Colonic mucosa (tissue), 4 donors: ENCODE measurements at regions not wholly inside any gene's neighbourhood (a gene's known extent, or its start where the extent isn't known, plus 50 kb on each side); places are given as distances from the start of the nearest gene placed in this dataset.

ENCODE experiments used
- DNase-seq: peaks from one replicate; pipeline ENCODE4 v3.0.0-alpha.2; 2020
- H3K27ac ChIP-seq: fragments of 200-600 bp; one replicate; pipeline ENCODE4 v1.8.0; 2021
- H3K27me3 ChIP-seq: fragments of 200-600 bp; one replicate; pipeline ENCODE4 v1.8.0; 2021
- H3K36me3 ChIP-seq: fragments of 200-600 bp; one replicate; pipeline ENCODE4 v1.8.0; 2021
- H3K4me1 ChIP-seq: fragments of 200-600 bp; one replicate; pipeline ENCODE4 v1.8.0; 2021; ENCODE audit warnings: mild to moderate bottlenecking
- H3K4me3 ChIP-seq: fragments of 200-600 bp; one replicate; pipeline ENCODE4 v1.8.0; 2021
- H3K9ac ChIP-seq, 2 donors: one replicate each; pipeline ENCODE4 v1.7.0; 2013; ENCODE audit warnings: control low read depth in 2 of 2, low read depth in 2 of 2, low read length in 2 of 2
- H3K9me3 ChIP-seq: fragments of 200-600 bp; one replicate; pipeline ENCODE4 v1.8.0; 2021
- intact Hi-C: fragments of 100-400 bp; cut with DNase I; formaldehyde crosslinking; loops from one replicate; pipeline ENCODE4 v1.14.1; 2022
- TF ChIP-seq, protein P1 (sequence below): fragments of 200-600 bp; IDR thresholded peaks from one replicate; pipeline ENCODE4 v1.8.0; 2022; ENCODE audit warnings: antibody characterized with exemption, mild to moderate bottlenecking
- donor health status: healthy.
- donor health status: DM: no; HTN: no; CAD: no.
- donor health status: DM: no; HTN: no; CAD: no.

- no peak for DNase-seq
- Histone ChIP-seq H3K36me3 (no peaks in the 10 kb centered on the region), H3K27me3 (no peaks in the 10 kb centered on the region), H3K9ac (no peak overlapping the region), H3K4me3 (no peak overlapping the region), H3K4me1 (no peaks in the 10 kb centered on the region), H3K9me3 (no peaks in the 10 kb centered on the region), H3K27ac (no peak overlapping the region)
- TF ChIP-seq, protein P1, sequence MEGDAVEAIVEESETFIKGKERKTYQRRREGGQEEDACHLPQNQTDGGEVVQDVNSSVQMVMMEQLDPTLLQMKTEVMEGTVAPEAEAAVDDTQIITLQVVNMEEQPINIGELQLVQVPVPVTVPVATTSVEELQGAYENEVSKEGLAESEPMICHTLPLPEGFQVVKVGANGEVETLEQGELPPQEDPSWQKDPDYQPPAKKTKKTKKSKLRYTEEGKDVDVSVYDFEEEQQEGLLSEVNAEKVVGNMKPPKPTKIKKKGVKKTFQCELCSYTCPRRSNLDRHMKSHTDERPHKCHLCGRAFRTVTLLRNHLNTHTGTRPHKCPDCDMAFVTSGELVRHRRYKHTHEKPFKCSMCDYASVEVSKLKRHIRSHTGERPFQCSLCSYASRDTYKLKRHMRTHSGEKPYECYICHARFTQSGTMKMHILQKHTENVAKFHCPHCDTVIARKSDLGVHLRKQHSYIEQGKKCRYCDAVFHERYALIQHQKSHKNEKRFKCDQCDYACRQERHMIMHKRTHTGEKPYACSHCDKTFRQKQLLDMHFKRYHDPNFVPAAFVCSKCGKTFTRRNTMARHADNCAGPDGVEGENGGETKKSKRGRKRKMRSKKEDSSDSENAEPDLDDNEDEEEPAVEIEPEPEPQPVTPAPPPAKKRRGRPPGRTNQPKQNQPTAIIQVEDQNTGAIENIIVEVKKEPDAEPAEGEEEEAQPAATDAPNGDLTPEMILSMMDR, result no peak
- intact Hi-C loops, result no loop called here
Measured at GRCh38 chr2:35035883-35036282, 1319.7 kb upstream of the CRIM1 start.

- H3K9ac ChIP-seq, result no peak overlapping the region
- TF ChIP-seq, protein P1, result no peak
- H3K9me3 ChIP-seq, result no peaks in the 10 kb centered on the region
- H3K36me3 ChIP-seq, result no peaks in the 10 kb centered on the region
- no peak for DNase-seq
- no peak overlapping the region for H3K4me3 ChIP-seq
- no peaks in the 10 kb centered on the region for H3K27me3 ChIP-seq
- no peaks in the 10 kb centered on the region for H3K4me1 ChIP-seq
- H3K27ac ChIP-seq, result no peak overlapping the region
- intact Hi-C loops, result no loop called here
Measured at GRCh38 chr2:35033748-35034147, 1321.8 kb upstream of the CRIM1 start.

DNA sequence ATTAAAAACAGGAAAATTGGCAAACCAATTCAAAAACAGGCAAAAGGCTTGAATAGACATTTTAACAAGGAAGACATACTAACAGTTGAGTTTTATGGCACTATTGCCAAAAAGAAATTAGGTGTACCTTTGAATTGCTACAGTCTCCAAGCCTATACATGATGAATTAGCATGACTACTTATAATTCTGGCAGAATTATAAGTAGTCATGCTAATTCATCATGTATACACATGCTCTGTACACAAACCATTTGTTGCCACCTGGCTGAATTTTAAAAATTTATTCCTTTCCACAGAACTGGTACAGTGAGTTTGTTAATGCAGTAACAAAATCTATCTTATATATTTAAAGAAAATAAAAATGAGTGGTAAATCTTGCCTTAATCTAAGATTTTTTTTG, 1332.0 kb upstream of the CRIM1 start:
- DNase-seq, result no peak
- TF ChIP-seq, protein P1, result no peak
- H3K9me3 ChIP-seq, result no peaks in the 10 kb centered on the region
- intact Hi-C loops, result no loop called here
- no peaks in the 10 kb centered on the region for H3K36me3 ChIP-seq
- H3K4me1 ChIP-seq, result no peaks in the 10 kb centered on the region
- no peak overlapping the region for H3K27ac ChIP-seq
- H3K9ac ChIP-seq, result no peak overlapping the region
- H3K27me3 ChIP-seq, result no peaks in the 10 kb centered on the region
- no peak overlapping the region for H3K4me3 ChIP-seq

GRCh38 chr2:35000453-35000852, 1355.1 kb upstream of the CRIM1 start:
- no peak for DNase-seq
- H3K4me1 ChIP-seq, result no peaks in the 10 kb centered on the region
- TF ChIP-seq, protein P1, result no peak
- intact Hi-C loops, result no loop called here
- no peaks in the 10 kb centered on the region for H3K36me3 ChIP-seq
- no peaks in the 10 kb centered on the region for H3K27me3 ChIP-seq
- no peaks in the 10 kb centered on the region for H3K9me3 ChIP-seq
- H3K4me3 ChIP-seq, result no peak overlapping the region
- no peak overlapping the region for H3K9ac ChIP-seq
- H3K27ac ChIP-seq, result no peak overlapping the region

GRCh38 chr2:34998741-34999140, 1356.8 kb upstream of the CRIM1 start:
- TF ChIP-seq, protein P1, result no peak
- Histone ChIP-seq H3K27ac (no peak overlapping the region), H3K9ac (no peak overlapping the region), H3K9me3 (no peaks in the 10 kb centered on the region), H3K4me1 (no peaks in the 10 kb centered on the region), H3K4me3 (no peak overlapping the region), H3K27me3 (no peaks in the 10 kb centered on the region), H3K36me3 (no peaks in the 10 kb centered on the region)
- intact Hi-C loops, result no loop called here
- no peak for DNase-seq

DNA sequence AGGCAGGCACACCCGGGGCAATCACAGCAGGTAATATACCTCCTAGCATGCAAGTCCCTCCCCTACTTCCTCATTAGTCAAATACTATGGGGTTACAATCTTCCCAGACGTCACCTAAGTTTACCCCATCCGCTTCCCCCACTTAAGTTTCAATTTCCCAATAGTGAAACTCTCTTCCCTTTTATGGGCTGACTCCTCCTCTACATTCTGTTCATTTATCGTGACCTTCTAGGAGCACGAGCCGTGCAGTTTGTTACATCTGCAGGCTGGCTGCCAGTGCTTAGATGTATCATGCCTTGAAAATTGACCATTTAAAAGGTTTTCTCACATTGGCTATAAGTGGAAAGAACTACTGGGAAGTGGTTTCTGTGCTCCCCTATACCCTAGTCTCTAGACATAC, 1357.8 kb upstream of the CRIM1 start:
- DNase-seq, result no peak
- H3K9me3 ChIP-seq, result no peaks in the 10 kb centered on the region
- intact Hi-C loops, result no loop called here
- H3K36me3 ChIP-seq, result no peaks in the 10 kb centered on the region
- no peaks in the 10 kb centered on the region for H3K4me1 ChIP-seq
- no peaks in the 10 kb centered on the region for H3K27me3 ChIP-seq
- no peak overlapping the region for H3K9ac ChIP-seq
- no peak overlapping the region for H3K4me3 ChIP-seq
- no peak overlapping the region for H3K27ac ChIP-seq
- TF ChIP-seq, protein P1, result no peak
